ENCODE measurements at regions not wholly inside any gene's neighbourhood (a gene's known extent, or its start where the extent isn't known, plus 50 kb on each side); places are given as distances from the start of the nearest gene placed in this dataset.

GRCh38 chr1:55535724-55536544 lies 320.8 kb upstream of the USP24 start:
- Mint-ChIP-seq H3K4me3 (no peak overlapping the region), H3K9me3 (no peaks in the 10 kb centered on the region), H3K36me3 (ENCODE audit: low read depth) (no peaks in the 10 kb centered on the region), H3K4me1 (peaks cover 35% of the 10 kb centered on the region), H3K27me3 (ENCODE audit: low read depth, poor library complexity) (peaks cover 9% of the 10 kb centered on the region), H3K27ac (no peak overlapping the region)
- TF ChIP-seq CTCF (IDR thresholded peaks at IDR 0.05), result no peak
- no peak for DNase-seq

- TF ChIP-seq CTCF (IDR thresholded peaks at IDR 0.05), result no peak
- peak overlapping the region; percentile 6 for H3K27ac Mint-ChIP-seq
- peak; percentile 15 for DNase-seq
- peaks cover 9% of the 10 kb centered on the region for H3K27me3 Mint-ChIP-seq (ENCODE audit: low read depth, poor library complexity)
- peaks cover 38% of the 10 kb centered on the region for H3K4me1 Mint-ChIP-seq
- H3K36me3 Mint-ChIP-seq (ENCODE audit: low read depth), result no peaks in the 10 kb centered on the region
- no peak overlapping the region for H3K4me3 Mint-ChIP-seq
- H3K9me3 Mint-ChIP-seq, result no peaks in the 10 kb centered on the region
Measured at GRCh38 chr1:55534565-55535121, 319.5 kb upstream of the USP24 start.

GRCh38 chr1:55531644-55532043 lies 316.5 kb upstream of the USP24 start:
- no peak overlapping the region for H3K4me3 Mint-ChIP-seq
- no peak overlapping the region for H3K27ac Mint-ChIP-seq
- peaks cover 55% of the 10 kb centered on the region for H3K4me1 Mint-ChIP-seq
- H3K36me3 Mint-ChIP-seq (ENCODE audit: low read depth), result no peaks in the 10 kb centered on the region
- TF ChIP-seq CTCF (IDR thresholded peaks at IDR 0.05), result no peak
- H3K27me3 Mint-ChIP-seq (ENCODE audit: low read depth, poor library complexity), result peaks cover 12% of the 10 kb centered on the region
- no peaks in the 10 kb centered on the region for H3K9me3 Mint-ChIP-seq
- DNase-seq, result no peak

- Mint-ChIP-seq H3K4me1 (peaks cover 48% of the 10 kb centered on the region), H3K27ac (no peak overlapping the region), H3K4me3 (no peak overlapping the region), H3K36me3 (ENCODE audit: low read depth) (no peaks in the 10 kb centered on the region), H3K9me3 (no peaks in the 10 kb centered on the region), H3K27me3 (ENCODE audit: low read depth, poor library complexity) (peaks cover 16% of the 10 kb centered on the region)
- no peak for DNase-seq
- TF ChIP-seq CTCF (IDR thresholded peaks at IDR 0.05), result no peak
Measured at GRCh38 chr1:55530749-55531478, 315.8 kb upstream of the USP24 start.

GRCh38 chr1:55529017-55529416 lies 313.9 kb upstream of the USP24 start:
- no peak for DNase-seq
- peaks cover 20% of the 10 kb centered on the region for H3K27me3 Mint-ChIP-seq (ENCODE audit: low read depth, poor library complexity)
- H3K4me3 Mint-ChIP-seq, result no peak overlapping the region
- peaks cover 33% of the 10 kb centered on the region for H3K4me1 Mint-ChIP-seq
- peak overlapping the region; percentile 10 for H3K27ac Mint-ChIP-seq
- no peaks in the 10 kb centered on the region for H3K36me3 Mint-ChIP-seq (ENCODE audit: low read depth)
- no peak for TF ChIP-seq CTCF (IDR thresholded peaks at IDR 0.05)
- H3K9me3 Mint-ChIP-seq, result no peaks in the 10 kb centered on the region

Measured in nephron progenitor cell (in vitro differentiated cells).